ENCODE measurements at regions not wholly inside any gene's neighbourhood (a gene's known extent, or its start where the extent isn't known, plus 50 kb on each side); places are given as distances from the start of the nearest gene placed in this dataset.

DNA sequence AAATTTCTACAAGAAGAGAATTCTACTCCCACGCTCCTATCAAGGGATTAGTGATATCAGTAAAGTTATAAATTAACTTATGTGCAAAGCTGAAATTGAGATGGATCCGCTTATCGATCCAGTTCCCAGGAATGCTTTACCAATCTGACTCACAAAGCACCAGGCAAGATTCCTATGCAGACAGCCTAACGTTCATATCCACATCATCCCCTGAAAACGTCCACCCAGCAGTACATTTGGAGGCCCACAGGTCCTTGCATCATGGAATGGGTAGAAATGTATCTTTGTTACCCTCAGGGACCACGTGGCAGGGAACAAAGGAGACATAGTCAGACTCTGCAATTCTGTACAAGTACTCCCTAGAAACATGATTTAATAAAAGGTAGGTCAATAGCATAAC lies 147.4 kb downstream of the ESM1 start:
- TF ChIP-seq, protein P1, sequence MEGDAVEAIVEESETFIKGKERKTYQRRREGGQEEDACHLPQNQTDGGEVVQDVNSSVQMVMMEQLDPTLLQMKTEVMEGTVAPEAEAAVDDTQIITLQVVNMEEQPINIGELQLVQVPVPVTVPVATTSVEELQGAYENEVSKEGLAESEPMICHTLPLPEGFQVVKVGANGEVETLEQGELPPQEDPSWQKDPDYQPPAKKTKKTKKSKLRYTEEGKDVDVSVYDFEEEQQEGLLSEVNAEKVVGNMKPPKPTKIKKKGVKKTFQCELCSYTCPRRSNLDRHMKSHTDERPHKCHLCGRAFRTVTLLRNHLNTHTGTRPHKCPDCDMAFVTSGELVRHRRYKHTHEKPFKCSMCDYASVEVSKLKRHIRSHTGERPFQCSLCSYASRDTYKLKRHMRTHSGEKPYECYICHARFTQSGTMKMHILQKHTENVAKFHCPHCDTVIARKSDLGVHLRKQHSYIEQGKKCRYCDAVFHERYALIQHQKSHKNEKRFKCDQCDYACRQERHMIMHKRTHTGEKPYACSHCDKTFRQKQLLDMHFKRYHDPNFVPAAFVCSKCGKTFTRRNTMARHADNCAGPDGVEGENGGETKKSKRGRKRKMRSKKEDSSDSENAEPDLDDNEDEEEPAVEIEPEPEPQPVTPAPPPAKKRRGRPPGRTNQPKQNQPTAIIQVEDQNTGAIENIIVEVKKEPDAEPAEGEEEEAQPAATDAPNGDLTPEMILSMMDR (conservative IDR thresholded peaks at IDR 0.05; ENCODE audit: low read depth in 2 of 2) = no peak
- TF ChIP-seq, protein P2, sequence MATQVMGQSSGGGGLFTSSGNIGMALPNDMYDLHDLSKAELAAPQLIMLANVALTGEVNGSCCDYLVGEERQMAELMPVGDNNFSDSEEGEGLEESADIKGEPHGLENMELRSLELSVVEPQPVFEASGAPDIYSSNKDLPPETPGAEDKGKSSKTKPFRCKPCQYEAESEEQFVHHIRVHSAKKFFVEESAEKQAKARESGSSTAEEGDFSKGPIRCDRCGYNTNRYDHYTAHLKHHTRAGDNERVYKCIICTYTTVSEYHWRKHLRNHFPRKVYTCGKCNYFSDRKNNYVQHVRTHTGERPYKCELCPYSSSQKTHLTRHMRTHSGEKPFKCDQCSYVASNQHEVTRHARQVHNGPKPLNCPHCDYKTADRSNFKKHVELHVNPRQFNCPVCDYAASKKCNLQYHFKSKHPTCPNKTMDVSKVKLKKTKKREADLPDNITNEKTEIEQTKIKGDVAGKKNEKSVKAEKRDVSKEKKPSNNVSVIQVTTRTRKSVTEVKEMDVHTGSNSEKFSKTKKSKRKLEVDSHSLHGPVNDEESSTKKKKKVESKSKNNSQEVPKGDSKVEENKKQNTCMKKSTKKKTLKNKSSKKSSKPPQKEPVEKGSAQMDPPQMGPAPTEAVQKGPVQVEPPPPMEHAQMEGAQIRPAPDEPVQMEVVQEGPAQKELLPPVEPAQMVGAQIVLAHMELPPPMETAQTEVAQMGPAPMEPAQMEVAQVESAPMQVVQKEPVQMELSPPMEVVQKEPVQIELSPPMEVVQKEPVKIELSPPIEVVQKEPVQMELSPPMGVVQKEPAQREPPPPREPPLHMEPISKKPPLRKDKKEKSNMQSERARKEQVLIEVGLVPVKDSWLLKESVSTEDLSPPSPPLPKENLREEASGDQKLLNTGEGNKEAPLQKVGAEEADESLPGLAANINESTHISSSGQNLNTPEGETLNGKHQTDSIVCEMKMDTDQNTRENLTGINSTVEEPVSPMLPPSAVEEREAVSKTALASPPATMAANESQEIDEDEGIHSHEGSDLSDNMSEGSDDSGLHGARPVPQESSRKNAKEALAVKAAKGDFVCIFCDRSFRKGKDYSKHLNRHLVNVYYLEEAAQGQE (IDR thresholded peaks at IDR 0.05; ENCODE audit: unreplicated experiment) = no peak
- TF ChIP-seq EZH2 (IDR thresholded peaks at IDR 0.05; ENCODE audit: low read depth, unreplicated experiment) = no peak
- no peak for TF ChIP-seq POLR2AphosphoS5 (IDR thresholded peaks at IDR 0.05; ENCODE audit: low read depth)
- TF ChIP-seq EZH2phosphoT487 (IDR thresholded peaks at IDR 0.05; ENCODE audit: unreplicated experiment) = no peak
- TF ChIP-seq CREB1 (CRISPR knock-in tag; IDR thresholded peaks at IDR 0.05; ENCODE audit: low read depth) = no peak
- no peak for TF ChIP-seq ZNF114 (CRISPR knock-in tag; IDR thresholded peaks at IDR 0.05)
- TF ChIP-seq, protein P3, sequence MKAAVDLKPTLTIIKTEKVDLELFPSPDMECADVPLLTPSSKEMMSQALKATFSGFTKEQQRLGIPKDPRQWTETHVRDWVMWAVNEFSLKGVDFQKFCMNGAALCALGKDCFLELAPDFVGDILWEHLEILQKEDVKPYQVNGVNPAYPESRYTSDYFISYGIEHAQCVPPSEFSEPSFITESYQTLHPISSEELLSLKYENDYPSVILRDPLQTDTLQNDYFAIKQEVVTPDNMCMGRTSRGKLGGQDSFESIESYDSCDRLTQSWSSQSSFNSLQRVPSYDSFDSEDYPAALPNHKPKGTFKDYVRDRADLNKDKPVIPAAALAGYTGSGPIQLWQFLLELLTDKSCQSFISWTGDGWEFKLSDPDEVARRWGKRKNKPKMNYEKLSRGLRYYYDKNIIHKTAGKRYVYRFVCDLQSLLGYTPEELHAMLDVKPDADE (IDR thresholded peaks at IDR 0.05) = no peak
- TF ChIP-seq NANOG (IDR thresholded peaks at IDR 0.05; ENCODE audit: borderline replicate concordance) = no peak
- no peak for TF ChIP-seq ZNF331 (CRISPR knock-in tag; IDR thresholded peaks at IDR 0.05; ENCODE audit: low read depth)
- TF ChIP-seq STAT1 (IDR thresholded peaks at IDR 0.05; ENCODE audit: unreplicated experiment) = no peak

Measured in GM23338 (cell line).